ENCODE measurements at regions not wholly inside any gene's neighbourhood (a gene's known extent, or its start where the extent isn't known, plus 50 kb on each side); places are given as distances from the start of the nearest gene placed in this dataset.

DNA sequence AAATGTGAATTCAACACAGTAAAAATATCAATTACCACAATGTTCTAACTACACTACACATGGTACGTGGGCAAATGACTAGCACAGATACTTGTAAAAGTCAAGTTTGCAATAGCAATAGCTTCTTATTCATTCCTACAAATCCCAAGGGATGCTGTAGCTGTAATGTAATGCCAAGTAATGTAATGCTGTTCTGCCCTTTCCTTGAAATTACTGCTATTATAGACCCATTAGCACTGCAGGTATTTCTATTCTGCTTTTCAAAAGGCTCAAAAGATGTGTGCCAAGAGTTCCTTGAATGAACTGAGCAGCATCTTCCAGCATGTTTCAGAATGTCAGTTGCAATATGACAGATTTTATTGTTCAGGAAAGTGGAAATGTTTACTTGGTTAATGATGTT is 129.9 kb upstream of the BANK1 start:
- no peak for TF ChIP-seq EZH2 (IDR thresholded peaks at IDR 0.05; ENCODE audit: low read length, missing control alignments)
- TF ChIP-seq, protein P1, sequence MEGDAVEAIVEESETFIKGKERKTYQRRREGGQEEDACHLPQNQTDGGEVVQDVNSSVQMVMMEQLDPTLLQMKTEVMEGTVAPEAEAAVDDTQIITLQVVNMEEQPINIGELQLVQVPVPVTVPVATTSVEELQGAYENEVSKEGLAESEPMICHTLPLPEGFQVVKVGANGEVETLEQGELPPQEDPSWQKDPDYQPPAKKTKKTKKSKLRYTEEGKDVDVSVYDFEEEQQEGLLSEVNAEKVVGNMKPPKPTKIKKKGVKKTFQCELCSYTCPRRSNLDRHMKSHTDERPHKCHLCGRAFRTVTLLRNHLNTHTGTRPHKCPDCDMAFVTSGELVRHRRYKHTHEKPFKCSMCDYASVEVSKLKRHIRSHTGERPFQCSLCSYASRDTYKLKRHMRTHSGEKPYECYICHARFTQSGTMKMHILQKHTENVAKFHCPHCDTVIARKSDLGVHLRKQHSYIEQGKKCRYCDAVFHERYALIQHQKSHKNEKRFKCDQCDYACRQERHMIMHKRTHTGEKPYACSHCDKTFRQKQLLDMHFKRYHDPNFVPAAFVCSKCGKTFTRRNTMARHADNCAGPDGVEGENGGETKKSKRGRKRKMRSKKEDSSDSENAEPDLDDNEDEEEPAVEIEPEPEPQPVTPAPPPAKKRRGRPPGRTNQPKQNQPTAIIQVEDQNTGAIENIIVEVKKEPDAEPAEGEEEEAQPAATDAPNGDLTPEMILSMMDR (conservative IDR thresholded peaks at IDR 0.05 in 1 of 2, IDR thresholded peaks at IDR 0.05 in 1 of 2; ENCODE audit: low read depth in 1 of 2, low read length in 2 of 2) = no peak
